GM18867 (cell line): ENCODE measurements at regions not wholly inside any gene's neighbourhood (a gene's known extent, or its start where the extent isn't known, plus 50 kb on each side); places are given as distances from the start of the nearest gene placed in this dataset.
"Not testable (repeated sequence)": the region's sequence is repeated elsewhere in the genome, so short reads cannot be mapped to it uniquely, and the experiment has no call there.

Experiments
- ATAC-seq: cut with Tn5 transposase; IDR thresholded peaks from one replicate; pipeline ENCODE4 v1.9.1; 2021; ENCODE audit warnings: mild to moderate bottlenecking, moderate library complexity; ENCODE audit not compliant: unreplicated experiment

DNA sequence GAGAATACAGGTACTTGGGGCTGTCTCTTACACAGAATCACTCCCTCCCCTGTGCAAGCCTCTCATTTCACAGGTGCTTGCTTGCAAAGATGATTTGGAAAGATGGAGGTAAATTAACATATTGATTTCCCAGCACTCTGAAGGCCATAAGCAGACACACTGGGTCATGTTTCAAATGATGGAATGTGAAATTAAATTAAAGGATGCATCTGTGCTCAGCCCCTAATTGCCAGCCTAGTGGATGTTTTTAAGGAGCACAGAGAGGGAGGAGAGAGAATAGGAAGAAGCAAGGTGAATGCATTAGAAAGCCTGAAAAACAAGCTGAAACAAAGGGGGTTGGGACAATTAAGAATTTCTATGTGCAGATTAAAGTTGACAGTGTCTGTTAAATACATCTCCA is 96.1 kb upstream of the GRIP1 start:
- ATAC-seq: no peak

DNA sequence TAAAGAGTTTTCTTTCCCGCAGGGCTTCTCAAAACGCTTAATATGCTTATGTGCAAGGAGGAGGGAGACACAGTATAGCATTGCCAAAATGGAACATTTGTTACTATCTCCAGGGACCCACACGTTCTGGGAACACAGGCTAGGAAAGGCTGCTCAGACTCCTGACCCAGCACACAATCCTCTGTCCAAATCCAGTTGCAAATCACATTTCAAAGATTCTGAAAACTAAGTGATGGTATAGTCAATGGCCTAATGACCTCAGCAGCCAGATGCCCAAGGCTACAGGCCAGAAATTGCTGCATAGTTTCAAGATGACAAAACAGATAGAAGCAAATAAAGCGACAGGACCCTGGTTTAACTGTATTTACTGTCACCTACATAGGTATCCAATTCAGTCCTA is 97.0 kb upstream of the GRIP1 start:
- no peak for ATAC-seq

DNA sequence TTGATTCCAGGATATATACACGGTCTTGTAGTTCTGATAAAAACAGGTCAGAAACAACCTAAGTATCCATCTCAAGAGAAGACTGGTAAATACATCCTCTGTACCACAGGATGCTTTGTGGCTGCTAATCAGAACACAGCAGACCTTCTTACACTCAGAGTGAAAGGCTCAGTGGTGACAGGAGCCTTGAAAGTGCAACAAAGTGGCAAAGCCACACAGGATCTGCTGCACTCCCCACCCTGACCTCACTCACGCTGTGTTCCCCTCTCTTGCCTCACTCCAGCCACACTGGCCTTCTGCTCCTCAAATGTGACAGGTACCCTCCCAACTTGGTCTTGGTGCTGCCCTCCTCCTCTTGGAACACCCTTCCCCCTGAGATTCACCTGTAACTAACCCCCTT is 98.1 kb upstream of the GRIP1 start:
- peak; percentile 100 for ATAC-seq

DNA sequence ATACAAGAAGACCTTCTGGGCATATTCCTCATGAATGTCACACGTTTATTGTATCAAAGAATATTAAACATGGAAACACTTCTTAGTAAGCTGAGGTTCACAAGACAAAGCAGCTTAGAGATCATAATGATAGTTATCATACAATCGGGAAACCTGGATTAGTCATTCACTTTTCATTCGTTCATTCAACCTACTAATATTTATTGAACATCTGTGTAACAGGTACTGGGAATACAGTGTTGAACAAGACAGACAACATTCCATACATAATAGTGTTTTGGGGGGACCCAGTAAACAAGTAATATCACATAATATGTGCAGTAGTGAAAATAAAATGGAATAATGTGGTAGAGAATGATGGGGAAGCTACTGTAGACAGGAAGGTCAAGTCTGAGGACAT is 100.6 kb upstream of the GRIP1 start:
- no peak for ATAC-seq

DNA sequence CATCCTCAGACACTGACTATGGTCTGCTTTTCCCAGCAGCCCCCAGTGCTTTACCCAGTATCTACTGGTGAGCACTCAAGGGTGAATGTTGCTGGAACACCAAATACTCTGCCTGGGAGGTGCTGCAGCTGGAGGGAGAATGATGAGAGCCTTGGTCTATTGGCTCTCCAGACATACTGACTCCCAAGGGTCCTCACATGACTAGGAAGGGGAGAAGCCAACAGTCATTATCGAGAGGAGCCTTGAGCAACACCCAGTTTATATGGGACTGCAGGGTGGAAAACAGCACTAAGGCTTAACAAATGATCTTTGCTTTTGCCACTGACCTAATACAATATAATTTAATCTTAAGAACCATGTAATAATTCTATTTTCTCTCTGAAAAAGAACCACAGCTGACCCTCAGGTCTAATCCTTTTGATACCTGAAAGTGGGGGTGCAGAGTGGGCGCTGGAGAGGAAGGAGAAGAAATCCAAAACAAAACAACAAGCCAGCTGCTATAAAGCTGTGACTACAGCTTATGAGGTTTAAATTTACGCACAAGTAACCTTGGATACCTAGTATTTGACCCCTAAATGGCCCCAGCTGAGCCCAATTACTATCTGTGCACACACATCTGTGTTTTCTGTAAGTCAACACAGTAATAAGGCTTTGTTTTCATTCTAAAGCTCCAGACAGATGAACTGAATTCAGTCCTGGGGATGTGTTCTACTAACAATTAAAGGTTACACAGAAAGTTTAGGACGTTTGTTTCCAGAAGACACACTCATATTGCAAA is 107.8 kb upstream of the GRIP1 start:
- no peak for ATAC-seq

DNA sequence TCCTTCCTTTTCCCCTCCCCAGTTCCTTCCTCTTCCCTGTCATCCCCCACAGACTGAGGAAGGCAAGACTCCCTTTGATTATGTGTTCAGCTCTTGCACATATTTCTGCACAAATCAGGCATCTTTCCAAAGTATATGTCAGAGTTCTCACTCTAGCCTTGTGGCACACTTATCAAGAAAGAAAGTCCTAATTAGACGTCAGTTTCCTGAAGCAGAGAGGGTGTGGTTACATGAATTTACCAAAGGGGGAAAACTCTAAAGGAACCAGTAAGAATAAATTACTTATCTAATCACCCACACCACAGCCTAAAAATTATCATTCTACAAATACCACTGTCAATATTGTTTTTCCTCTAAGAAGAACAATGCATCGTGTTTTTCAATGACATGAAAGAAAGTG is 120.7 kb upstream of the GRIP1 start:
- no peak for ATAC-seq

DNA sequence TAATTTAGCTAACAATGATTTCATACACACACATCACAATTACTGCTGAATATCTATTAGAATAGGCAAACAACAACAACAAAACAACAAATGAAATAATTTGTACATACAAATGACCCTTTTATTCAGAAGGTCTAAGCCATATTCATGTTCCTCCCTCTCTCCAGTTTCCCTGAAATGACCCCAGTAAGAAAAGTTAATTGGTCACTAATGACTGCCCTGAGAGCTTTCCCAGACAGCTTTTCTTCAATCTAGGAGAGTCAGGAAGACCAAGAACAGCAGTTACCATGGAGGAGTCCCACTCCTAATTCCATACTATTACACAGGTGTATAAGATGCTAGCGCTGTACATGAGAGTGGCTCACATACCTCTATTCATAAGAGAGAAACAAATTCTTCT is 121.2 kb upstream of the GRIP1 start:
- ATAC-seq: no peak

DNA sequence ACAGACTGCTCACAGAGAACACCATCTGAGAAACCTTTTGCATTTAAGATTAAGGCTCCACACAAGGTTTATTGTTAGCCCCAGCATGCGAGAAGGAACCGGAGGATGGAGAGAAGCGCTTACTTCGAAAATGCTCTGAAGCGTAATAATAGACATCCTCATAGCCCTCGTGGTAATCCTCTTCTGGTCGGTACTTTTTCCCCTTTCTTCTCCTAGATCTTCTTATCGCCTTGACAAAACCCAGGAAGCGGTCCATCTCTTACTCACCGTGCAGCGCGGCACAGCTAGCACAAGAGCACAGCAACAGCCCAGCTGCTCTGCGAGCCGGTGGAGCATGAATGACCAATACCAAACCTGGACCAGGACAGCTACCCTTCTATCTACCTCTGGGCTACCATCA is 125.1 kb upstream of the GRIP1 start:
- no peak for ATAC-seq

DNA sequence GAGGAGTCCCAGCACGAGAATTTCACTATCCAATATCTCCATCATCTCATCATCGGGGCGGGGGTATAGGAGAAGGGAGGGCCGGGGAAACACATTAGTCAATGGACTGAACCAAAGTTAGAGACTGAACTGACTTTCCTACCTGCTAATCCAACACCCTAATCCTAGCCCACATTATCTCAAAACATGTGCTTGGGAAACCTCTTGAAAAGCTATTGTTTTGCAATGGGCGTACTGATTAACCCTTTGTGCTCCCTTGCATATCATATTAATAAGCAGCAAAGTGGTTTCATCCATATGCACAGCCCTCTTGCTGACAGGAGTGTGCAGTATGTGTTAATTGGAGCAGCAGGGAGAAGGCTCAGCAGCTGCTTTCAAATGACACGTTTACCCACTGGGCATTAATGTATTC is 125.7 kb upstream of the GRIP1 start:
- no peak for ATAC-seq

DNA sequence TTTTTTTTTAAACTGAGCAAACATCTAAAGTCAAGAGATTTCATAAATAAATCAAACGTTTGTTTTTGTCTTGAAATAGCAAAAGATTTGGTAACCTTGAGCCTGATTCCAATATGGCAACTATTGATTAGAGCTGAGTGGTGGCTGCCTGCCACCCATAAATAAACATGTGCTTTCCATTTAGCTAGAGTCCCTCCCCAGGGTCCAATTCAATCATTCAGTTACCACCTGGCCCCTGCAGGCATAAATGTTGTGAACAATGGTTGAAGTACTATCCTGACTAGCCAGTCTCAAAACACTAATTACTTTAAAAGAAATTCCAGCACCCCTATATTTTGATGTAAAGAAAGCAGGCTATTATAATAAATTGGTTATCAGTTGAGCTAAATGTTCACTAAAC is 129.7 kb upstream of the GRIP1 start:
- ATAC-seq: no peak

DNA sequence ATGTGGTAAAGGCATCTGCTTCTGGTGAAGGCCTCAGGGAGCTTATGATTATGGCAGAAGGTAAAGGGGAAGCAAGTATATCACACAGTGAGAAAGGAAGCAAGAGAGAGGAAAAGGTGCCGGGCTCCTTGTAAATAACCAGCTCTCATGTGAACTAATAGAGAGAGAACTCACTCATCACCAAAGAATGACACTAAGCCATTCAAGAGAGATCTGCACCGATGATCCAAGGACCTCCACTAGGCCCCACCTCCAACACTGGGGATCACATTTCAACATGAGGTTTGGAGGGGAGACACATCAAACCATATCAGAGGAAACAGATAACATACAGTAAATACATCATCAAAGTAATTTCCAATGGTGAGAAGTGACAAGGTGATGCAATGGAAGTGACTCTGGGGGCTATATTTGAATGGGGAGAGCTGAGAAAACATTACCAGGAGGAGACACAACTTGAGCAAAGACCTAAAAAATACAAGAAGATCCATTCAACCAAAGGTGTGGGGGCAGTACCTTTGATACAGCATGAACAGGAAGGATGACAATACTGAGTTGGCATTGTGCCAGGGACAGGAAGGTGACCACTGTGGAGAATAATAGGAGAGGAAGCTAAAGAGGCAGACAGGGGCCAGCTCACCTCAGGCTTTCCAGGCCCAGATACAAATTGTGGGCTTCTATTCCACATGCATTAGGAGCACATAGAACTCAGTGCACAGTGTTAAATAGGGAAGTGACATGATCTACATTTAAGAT is 134.4 kb upstream of the GRIP1 start:
- no peak for ATAC-seq

DNA sequence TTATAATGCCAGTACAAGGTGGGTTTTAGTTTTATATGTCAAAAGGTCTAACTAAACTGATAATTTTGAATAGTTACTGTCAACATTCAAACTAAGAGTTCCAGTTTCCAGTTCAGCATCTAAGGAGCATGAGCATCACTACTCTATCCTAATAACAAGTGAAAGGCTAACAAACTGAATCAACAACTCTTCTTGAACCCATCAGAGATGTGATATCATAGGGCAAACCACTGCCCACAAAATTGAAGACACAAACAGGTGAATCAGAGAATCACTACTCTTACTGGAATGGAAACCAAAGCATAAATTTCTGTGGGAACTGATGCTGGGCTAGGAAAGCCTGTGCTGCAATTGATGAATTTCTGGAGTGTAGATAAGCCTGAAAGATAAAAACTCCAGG is 140.7 kb upstream of the GRIP1 start:
- ATAC-seq: no peak

DNA sequence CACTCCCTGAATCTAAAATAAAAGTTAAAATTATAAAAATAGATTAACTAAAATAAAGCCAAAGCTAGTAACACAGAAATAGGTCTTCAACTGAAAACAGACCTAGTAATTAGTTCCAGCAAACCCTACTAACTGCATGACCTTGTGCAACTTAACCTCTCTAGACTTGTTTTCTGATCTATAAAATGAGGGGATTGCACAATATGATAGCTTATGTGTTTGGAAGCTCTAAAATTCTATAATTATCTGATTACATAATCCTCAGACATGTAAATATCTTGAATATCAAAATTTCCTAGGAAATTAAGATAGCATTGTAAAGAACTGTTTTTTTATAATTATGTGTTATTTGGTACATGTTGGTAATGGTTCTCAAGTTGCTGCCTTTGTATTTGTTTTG is 144.1 kb upstream of the GRIP1 start:
- no peak for ATAC-seq

DNA sequence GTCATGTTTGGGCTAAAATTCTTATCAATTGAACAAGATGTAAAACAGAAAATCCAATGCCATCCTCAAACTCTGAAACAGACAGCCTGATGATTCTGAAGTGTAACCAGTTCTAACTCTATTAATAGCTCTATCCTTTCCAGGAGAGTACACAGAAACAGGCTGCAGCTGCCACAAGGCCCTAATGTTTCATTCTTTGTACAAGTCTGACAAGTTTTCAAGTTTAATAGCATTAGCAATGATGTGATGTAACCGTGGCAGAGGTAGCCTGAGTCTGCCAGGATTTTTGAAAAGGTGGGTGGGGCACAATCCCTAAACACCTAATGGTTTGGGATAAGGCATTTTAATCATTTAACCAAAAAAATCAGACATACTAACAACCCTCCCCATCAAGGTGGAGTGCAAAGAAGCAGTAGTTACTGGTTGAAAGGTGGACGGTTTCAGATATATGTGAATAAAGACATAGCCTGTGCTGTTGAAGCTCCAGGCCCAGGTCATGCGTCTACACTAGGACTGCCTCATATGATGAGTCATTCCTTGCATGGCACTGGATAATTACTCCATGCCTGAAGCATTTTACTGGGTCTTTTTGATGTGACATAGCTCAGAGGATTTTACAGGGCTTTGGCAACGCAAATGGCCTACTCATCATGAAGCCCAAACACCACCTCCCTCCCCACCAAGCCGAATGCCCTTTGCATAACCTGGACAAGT is 145.1 kb upstream of the GRIP1 start:
- no peak for ATAC-seq

DNA sequence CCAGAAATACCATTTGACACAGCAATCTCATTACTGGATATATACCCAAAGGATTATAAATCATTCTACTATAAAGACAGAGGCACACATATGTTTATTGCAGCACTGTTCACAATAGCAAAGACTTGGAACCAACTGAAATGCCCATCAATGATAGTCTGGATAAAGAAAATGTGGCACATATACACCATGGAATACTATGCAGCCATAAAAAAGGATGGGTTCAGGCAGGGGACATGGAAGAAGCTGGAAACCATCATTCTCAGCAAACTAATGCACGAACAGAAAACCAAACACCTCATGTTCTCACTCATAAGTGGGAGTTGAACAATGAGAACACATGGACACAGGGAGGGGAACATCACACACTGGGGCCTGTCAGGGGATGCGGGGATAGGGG is 147.0 kb upstream of the GRIP1 start:
- ATAC-seq: not testable (repeated sequence)

DNA sequence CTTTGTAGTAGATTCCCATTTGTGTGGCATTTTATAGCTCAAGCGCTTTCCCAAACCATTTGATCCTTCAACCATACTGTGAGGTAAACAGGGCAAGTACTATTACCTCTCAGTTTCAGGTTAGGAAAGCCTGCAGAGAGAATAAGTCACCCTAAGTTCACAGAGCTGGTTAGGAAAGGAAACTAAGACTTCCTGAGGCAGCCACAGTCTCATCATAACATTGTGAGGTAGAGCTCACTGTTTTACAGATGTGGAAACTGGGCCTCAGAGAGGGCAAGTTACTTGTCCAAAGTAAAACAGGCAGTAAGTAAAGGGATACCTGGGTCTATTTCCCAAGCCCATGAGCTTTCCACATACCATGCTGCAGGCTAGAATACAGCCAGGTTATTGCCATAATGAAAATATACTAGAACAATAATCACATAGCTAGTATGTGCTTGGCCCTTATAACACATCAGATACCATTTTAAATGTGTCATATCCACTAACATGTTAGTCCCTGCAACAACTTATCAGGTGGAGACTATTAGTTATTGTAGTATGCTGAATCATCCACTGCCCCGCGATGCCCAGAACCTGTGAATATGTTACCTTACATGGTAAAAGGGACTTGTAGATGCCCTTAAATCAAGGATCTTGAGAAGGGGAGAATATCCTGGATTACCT is 150.9 kb upstream of the GRIP1 start:
- ATAC-seq: no peak

DNA sequence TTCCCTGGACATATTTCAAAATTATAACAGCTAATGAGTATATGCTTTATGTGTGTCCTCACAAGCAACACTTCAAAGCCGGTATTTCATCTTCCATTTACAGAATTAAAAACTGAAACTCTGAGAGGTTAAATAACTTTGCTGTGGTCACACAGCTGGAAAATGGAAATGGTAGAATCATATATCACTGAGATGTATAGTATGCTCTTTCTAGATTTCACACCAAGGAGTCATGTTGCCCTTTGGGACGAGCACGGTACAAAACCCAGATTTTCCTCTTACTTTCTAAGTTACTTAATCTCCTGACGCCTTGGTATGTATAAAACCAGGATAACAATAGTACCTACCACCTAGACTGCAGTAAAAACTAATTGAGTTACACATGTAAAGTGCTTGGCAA is 152.6 kb upstream of the GRIP1 start:
- ATAC-seq: no peak

DNA sequence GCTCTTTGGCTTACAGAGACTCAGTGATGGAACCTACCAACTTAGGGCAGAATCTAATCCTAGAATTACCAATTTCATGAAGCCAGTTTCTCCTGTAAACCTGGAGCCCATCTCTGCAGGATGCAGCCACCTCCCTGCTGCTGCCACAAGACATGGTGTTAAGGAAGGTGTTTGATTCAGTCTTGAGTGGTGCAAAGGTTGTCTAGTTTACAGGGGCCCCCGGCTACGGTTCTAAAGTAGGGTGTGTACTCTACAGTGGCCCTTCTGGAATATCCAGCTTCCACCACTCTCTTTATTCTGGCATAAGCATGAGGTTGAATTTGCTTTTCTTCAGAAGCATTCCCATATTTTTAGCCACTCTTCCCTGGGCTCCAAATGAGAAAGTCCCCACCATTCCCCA is 154.1 kb upstream of the GRIP1 start:
- ATAC-seq: no peak

DNA sequence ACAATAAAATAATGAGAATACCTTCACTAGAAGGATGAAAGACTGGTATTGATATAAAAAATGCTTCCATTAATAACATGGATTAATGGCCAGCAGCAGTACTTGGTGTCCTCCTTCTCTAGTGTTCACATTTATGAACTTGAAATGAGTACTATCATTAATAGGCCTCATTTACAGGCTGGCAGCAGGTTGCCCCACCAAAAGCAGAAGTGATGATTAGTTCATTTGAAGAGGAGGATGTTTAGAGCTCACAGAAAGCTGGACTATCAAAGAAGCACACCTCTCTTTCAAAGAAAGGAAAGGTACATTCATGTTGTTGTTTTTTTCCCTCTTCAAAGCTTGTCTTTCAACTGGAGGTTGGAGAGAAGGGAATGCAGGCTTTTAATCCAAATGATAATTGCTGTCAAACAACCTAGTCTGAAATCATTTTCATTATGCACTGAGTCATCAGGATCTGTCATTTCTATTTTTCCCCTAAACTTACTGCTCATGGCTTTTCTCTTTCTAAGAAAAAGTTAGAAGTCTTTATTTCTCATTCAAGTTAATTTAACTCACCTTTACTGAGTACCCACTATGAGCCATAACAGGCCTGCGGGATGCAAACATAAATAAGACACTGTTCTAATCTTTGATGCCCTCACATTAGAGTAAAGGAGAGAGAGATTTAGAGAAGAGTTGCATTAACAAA is 157.9 kb upstream of the GRIP1 start:
- no peak for ATAC-seq

DNA sequence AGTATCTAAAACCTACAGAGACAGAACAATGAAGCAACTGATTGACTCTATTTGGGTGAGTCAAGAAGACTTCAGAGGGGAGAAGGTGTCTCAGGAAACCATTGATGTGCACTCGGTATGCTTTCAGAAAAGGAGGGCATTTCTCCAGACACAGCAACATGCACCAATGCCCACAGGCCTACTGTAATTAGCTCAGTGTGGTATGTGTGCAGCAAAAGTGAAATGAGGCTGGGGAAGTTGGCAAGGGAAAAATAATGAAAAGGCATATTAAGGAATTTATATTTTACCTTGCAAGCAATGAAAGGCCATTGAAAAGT is 158.4 kb upstream of the GRIP1 start:
- no peak for ATAC-seq

DNA sequence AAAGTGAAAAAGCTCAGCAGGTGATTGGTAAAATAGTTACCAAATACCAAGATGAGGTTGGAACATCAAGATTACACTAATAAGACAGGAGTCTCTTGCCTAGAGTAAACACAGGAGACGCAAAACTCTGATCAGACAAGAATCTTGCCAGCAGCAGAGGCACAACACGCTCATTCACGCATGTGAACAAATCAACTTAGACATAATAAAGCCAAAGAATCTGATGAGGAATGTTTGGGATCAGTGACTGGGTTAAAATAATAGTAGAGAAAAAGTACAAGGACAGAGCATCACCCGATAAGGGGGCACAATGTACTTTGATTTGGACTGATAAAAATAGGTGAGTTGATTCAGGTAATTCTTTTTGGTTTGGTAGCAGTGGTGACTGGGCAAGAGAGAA is 159.5 kb upstream of the GRIP1 start:
- ATAC-seq: no peak
